Spinal cord (tissue), 9 donors: ENCODE measurements at regions not wholly inside any gene's neighbourhood (a gene's known extent, or its start where the extent isn't known, plus 50 kb on each side); places are given as distances from the start of the nearest gene placed in this dataset.
"Not testable (repeated sequence)": the region's sequence is repeated elsewhere in the genome, so short reads cannot be mapped to it uniquely, and the experiment has no call there.

Experiments
- DNase-seq, 6 donors: peaks; one replicate each; pipeline versions ENCODE4 v3.0.0 to v3.0.0-alpha.2; 2013 to 2015; ENCODE audit warnings: low spot score in 6 of 6, low read depth in 4 of 6
- H3K27ac ChIP-seq: one replicate; pipeline ENCODE4 v1.5.1; 2013; ENCODE audit warnings: low read depth, low read length, control low read depth
- H3K27me3 ChIP-seq: one replicate; pipeline ENCODE4 v1.6.1; 2013; ENCODE audit warnings: low read length; ENCODE audit not compliant: control insufficient read depth, insufficient read depth
- H3K36me3 ChIP-seq: one replicate; pipeline ENCODE4 v1.6.1; 2013; ENCODE audit warnings: low read length; ENCODE audit not compliant: control insufficient read depth, insufficient read depth
- H3K4me1 ChIP-seq: one replicate; pipeline ENCODE4 v1.6.1; 2013; ENCODE audit warnings: low read length; ENCODE audit not compliant: control insufficient read depth, insufficient read depth
- H3K4me3 ChIP-seq: one replicate; pipeline ENCODE4 v1.5.1; 2013; ENCODE audit warnings: low read depth, low read length, control low read depth
- H3K9me3 ChIP-seq: one replicate; pipeline ENCODE4 v1.6.1; 2013; ENCODE audit warnings: low read length; ENCODE audit not compliant: control insufficient read depth, insufficient read depth
- WGBS: methylation state at CpG from one replicate; pipeline ENCODE4 v1.1.5; 2013; ENCODE audit warnings: missing lambda C conversion rate; ENCODE audit not compliant: insufficient coverage; 5-methylcytosine and 5-hydroxymethylcytosine counted together
- donor health status: healthy.

DNA sequence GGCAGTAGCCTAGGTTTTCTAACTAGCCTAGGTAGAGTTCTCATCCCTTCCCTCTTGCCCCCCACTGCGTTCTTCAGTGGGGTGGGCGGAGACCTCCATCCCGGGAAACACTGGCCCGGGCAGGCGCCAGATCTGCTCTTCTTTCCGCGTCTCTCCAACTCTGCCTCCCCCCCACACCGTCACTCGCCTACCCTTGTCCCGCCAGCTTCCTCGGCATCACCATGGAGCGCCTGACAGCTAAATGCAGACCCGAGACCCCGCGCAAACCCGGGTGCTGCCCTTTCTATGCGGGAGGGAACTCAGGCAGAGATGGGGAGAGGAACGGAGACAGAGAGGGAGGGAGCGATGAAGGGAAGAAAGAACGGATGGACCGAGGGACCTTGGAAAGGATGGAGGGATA, 1494.8 kb upstream of the DEFB115 start:
- H3K36me3 ChIP-seq, result no peaks in the 10 kb centered on the region
- DNase-seq, result no peak
- H3K27me3 ChIP-seq, result no peaks in the 10 kb centered on the region
- H3K27ac ChIP-seq, result no peak overlapping the region
- WGBS, result 44% methylated on average over 20 of the region's 21 CpGs
- H3K9me3 ChIP-seq, result no peaks in the 10 kb centered on the region
- no peaks in the 10 kb centered on the region for H3K4me1 ChIP-seq
- no peak overlapping the region for H3K4me3 ChIP-seq

DNA sequence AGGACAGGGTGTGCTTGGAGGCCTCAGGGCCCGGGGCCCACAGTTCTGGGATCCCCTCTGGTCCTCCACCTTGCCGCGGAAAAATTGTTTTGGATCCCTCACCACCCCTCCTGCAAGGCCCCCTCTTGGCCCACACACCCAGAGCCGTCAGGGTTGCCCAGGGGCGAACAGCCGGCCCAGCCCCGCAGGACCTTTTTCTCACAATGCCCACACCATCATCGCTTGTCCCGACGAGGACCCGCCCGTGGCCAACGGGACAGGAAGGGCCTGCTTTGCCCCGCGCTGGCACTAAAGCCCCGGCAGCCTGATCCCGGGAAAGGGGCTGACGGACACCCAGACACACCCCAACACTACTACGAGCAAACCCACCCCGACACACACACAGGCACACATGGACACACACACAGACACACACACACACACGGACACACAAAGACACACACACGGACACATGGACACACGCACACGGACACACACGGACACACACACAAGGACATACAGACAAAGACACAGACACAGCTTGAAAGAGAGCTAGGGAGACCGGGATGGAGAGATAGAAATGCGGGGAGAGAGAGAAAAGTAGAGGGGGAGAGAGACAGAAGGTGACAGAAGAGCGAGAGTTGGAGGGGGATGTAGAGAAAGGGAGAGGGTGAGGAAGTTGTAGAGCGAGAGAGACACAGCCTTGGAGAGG, 1493.5 kb upstream of the DEFB115 start:
- 71% methylated on average over 18 of the region's 29 CpGs for WGBS
- H3K36me3 ChIP-seq, result no peaks in the 10 kb centered on the region
- no peak overlapping the region for H3K27ac ChIP-seq
- no peaks in the 10 kb centered on the region for H3K27me3 ChIP-seq
- no peaks in the 10 kb centered on the region for H3K4me1 ChIP-seq
- no peaks in the 10 kb centered on the region for H3K9me3 ChIP-seq
- no peak for DNase-seq
- H3K4me3 ChIP-seq, result no peak overlapping the region

DNA sequence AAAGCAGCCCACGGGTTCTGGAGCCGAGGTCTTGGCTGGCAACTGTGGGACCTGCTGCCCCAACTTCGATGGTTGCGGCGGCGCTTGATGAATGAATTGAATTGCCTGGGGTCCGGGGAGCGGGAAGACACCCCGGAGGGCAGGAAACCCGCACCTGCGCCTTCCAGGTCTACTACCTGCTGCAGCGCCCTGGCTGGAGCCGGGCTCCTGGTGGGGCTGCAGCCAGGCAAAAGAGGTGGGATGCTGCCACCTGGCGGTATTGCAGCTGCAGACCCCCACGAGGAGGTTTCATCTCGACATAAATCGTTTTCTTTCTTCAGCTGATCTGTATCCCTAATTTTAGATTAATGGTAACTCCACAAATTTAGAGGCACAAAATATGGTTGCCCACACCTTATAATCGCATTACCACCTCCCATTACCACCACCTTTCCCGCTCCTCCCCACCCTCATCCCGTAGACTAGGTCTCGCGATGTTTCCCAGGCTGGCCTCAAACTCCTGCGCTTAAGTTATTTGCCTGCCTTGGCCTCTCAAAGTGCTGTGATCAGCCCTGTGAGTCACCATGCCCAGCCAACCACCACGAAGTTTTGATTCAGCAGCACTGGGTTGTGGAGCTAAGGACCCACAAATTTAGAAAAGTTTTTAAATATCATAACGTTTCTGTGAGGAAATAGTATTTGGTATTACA, 1492.4 kb upstream of the DEFB115 start:
- WGBS, result 46% methylated on average over 23 of the region's 25 CpGs
- H3K9me3 ChIP-seq, result not testable (repeated sequence)

DNA sequence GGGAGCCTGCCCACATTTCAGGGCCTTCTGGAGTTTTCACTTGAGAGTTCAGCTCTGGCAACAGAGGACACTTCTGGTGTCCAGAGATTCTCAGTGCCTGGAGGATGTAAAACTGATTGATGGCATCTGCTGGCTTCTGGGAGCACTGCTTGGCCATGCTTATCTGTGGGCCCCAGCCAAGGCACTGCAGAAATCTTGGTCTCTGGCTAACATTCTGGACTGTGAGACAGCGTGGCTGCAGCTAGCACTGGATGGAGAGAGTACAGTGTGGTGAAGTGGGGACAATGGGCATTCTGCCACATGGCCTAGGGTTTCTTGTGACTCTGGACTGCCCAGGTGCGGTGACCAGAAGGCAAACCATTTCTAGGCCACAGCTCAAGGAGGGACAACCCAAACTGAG, 1479.4 kb upstream of the DEFB115 start:
- 38% methylated on average over 2 of the region's 2 CpGs for WGBS
- not testable (repeated sequence) for H3K4me3 ChIP-seq, H3K27me3 ChIP-seq, H3K4me1 ChIP-seq, H3K9me3 ChIP-seq, H3K36me3 ChIP-seq, H3K27ac ChIP-seq, DNase-seq

More for the DNA sequence above, 1492.4 kb upstream of the DEFB115 start:
- not testable (repeated sequence) for H3K4me3 ChIP-seq, H3K27me3 ChIP-seq, H3K27ac ChIP-seq, H3K36me3 ChIP-seq, H3K4me1 ChIP-seq, DNase-seq

DNA sequence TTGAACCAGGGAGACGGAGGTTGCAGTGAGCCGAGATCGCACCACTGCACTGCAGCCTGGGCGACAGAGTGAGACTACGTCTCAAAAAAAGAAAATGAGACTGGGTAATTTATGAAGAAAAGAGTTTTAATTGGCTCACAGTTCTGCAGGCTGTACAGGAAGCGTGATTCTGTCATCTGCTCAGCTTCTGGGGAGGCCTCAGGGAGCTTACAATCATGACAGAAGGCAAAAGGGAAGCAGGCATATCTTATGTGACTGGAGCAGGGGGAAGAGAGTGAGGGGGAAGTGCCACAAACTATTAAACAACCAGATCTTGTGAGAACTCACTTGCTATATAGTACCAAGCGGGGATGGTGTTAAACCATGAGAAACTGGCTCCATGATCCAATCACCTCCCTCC, 1476.2 kb upstream of the DEFB115 start:
- not testable (repeated sequence) for H3K4me3 ChIP-seq, H3K27me3 ChIP-seq, H3K36me3 ChIP-seq, H3K9me3 ChIP-seq, DNase-seq, H3K27ac ChIP-seq, H3K4me1 ChIP-seq
- 67% methylated on average over 6 of the region's 7 CpGs for WGBS

DNA sequence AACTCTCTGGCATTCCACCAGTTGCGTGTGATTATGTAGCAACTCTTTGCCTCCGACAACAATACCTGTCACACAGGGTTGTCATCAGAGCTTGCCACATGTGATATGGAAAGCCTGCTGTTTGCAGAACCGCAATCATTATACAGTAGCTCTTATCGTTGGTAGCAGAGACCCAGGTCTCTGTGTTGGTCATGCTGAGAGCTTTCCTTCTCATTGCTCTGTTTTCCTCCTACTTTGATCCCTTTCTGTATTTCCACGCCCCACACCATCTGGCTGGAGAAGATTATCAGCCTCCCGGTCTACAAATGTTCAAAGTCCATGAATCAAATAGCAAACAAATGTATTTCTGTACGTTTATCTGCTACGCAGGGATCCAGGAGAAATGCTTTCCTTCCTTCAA, 1475.6 kb upstream of the DEFB115 start:
- H3K27ac ChIP-seq, H3K36me3 ChIP-seq, H3K4me1 ChIP-seq, H3K4me3 ChIP-seq, H3K27me3 ChIP-seq, H3K9me3 ChIP-seq, DNase-seq: not testable (repeated sequence)
- WGBS, result 64% methylated on average over 7 of the region's 8 CpGs

DNA sequence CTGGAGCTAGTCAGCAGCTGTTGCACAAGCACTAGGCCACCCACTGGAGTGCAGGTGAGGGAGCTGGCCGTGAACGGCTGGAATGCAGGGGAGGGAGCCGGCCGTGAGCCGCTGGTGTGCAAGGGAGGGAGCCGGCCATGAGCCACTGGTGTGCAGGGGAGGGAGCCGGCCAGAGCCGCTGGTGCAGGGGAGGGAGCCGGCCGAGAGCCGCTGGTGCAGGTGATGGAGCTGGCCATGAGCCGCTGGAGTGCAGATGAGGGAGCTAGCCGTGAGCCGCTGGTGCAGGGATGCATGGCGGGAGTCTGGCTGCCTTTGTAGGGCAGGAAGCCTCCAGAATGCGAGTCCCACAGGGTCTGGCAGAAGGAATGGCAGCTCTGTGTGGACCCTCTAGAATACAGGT, 1470.0 kb upstream of the DEFB115 start:
- H3K36me3 ChIP-seq, DNase-seq, H3K4me1 ChIP-seq, H3K27ac ChIP-seq, H3K4me3 ChIP-seq, H3K9me3 ChIP-seq, H3K27me3 ChIP-seq: not testable (repeated sequence)
- 76% methylated on average over 16 of the region's 16 CpGs for WGBS

DNA sequence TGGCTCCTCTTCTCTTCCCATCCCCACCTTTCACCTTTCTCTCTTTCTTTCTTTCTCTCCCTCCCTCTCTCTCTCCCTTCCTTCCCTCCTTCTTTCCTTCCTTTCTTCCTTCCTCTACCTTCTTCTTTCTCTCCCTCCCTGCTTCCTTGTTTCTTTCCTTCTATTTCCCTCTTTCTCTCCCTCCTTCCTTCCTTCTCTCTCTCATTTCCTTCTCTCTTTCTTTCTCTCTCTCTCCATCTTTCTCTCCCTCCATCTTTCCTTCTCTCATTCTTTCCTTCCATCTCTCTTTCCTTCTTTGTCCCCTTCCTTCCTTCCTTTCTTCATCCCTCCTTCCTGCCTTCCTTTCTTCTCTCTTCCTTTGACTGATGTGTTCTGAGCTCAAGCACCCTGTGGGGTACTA, 1467.0 kb upstream of the DEFB115 start:
- Histone ChIP-seq H3K4me1 (no peaks in the 10 kb centered on the region), H3K27ac (no peak overlapping the region), H3K4me3 (no peak overlapping the region)

DNA sequence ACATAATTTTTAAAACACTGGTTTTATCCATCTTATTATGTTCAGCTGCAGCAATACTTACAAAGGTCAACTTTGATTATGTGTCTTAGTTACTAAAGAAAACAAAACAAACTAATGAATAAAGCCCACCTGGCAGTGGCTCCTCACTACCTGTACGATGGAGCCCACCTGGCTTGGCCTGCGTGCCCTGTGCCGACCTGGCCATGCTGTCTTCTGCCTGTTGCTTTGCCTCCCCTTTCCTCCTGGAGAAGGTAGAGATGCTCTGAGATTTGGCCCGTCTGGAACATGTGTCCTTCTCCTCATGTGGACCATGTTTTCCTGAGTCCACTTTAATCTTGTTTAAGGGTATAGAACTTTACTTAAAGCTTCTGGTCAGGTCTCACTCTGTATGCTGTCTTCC, 1426.0 kb upstream of the DEFB115 start:
- DNase-seq, H3K36me3 ChIP-seq, H3K27me3 ChIP-seq, H3K4me1 ChIP-seq, H3K27ac ChIP-seq, H3K4me3 ChIP-seq, H3K9me3 ChIP-seq: not testable (repeated sequence)
- 21% methylated on average over 2 of the region's 4 CpGs for WGBS

More for the DNA sequence above, 1467.0 kb upstream of the DEFB115 start:
- peaks cover 2% of the 10 kb centered on the region for H3K9me3 ChIP-seq
- no peak for DNase-seq
- H3K36me3 ChIP-seq, result no peaks in the 10 kb centered on the region
- no peaks in the 10 kb centered on the region for H3K27me3 ChIP-seq

DNA sequence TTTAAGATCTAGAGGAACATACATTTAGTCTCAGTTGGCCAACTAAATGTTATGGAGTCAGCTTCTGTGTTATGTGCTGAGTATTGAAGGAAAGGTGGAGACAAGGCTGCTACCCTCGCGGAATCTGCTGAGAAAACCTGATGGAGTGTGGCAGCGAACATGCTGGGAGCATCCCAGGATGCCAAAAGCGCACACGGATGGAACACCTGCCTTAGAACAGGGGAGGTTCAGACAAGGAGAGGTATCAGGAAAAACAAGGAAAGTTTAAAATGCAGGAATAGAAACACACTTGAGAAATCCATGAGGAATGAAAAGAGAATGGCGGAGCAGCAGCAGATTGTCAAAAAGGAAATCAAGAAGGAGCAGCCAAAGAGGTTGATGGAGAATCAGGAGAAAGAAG, 1389.5 kb upstream of the DEFB115 start:
- H3K36me3 ChIP-seq, H3K9me3 ChIP-seq, H3K4me3 ChIP-seq, DNase-seq, H3K4me1 ChIP-seq, H3K27me3 ChIP-seq, H3K27ac ChIP-seq: not testable (repeated sequence)
- WGBS, result 49% methylated on average over 6 of the region's 6 CpGs
